ENCODE measurements at regions not wholly inside any gene's neighbourhood (a gene's known extent, or its start where the extent isn't known, plus 50 kb on each side); places are given as distances from the start of the nearest gene placed in this dataset.

- TF ChIP-seq RCOR1 (IDR thresholded peaks at IDR 0.05; ENCODE audit: low read depth, low read length) (no peak), CTCF (IDR thresholded peaks at IDR 0.05) (no peak), HDAC2 (IDR thresholded peaks at IDR 0.05) (no peak), POLR2A (IDR thresholded peaks at IDR 0.05; ENCODE audit: low read length) (no peak), ZFP36 (IDR thresholded peaks at IDR 0.05; ENCODE audit: borderline replicate concordance, partially characterized antibody) (no peak), REST (IDR thresholded peaks at IDR 0.05) (no peak), NR3C1 (IDR thresholded peaks at IDR 0.05) (no peak), JUNB (IDR thresholded peaks at IDR 0.05) (no peak), JUN (IDR thresholded peaks at IDR 0.05) (no peak)
Observed at GRCh38 chr3:45337839-45338470, 50.4 kb upstream of the LARS2 start.

Data from A549 (cell line).